K562 (cell line): ENCODE measurements at regions not wholly inside any gene's neighbourhood (a gene's known extent, or its start where the extent isn't known, plus 50 kb on each side); places are given as distances from the start of the nearest gene placed in this dataset.
A peak's percentile ranks its signal among the peaks of the same experiment; 100 is the strongest.

Experiments
- ATAC-seq: fragments of 200-7000 bp; cut with Tn5 transposase; 3 replicates; pipeline ENCODE4 v1.9.1; 2020; ENCODE audit warnings: moderate library complexity
- BruUV-seq: library from RNA; stranded (reverse); fragments of 400-500 nt; replicated peaks from 2 replicates; lab custom pipeline; 2021; lab: Mats Ljungman, UMichigan
- CTCF ChIA-PET: fragments of 300-600 bp; formaldehyde crosslinking; extraction: SDS; loops from one replicate; lab custom pipeline; 2021; ENCODE audit warnings: low intra/inter-chr PET ratio; lab: Yijun Ruan, JAX
- POLR2A ChIA-PET: fragments of 300-600, 350-650 bp; sonication (Branson Sonifier 250); formaldehyde crosslinking; extraction: SDS; loops from one replicate; lab custom pipeline; 2021; ENCODE audit warnings: antibody characterized with exemption, inconsistent platforms; lab: Yijun Ruan, JAX
- DNase-seq, 4 experiments: peaks; one replicate each; pipeline versions ENCODE4 v3.0.0 to v3.0.0-alpha.2; 2011 to 2018; ENCODE audit warnings: low spot score in 3 of 4, mixed read lengths in 3 of 4; ENCODE audit errors: extremely low read depth in 1 of 4
- FAIRE-seq: peaks from 2 replicates; lab custom pipeline; 2011; peaks lifted over from hg19 to GRCh38; lab: Jason Lieb, UNC
- H2AFZ ChIP-seq: 2 replicates; pipeline ENCODE4 v1.6.0; 2011; ENCODE audit warnings: low read depth, low read length, control low read depth, inconsistent platforms
- H3K27ac ChIP-seq: fragments of 200-600 bp; 3 replicates; pipeline ENCODE4 v1.8.0; 2011; ENCODE audit warnings: low read depth, mild to moderate bottlenecking, control low read depth, inconsistent platforms, low read length, moderate library complexity, mixed read lengths; ENCODE audit errors: extremely low read depth
- H3K27me3 ChIP-seq, 2 experiments: fragments of 300-600 bp in 1 of 2; 2 replicates in 1 of 2; 3 replicates in 1 of 2; pipeline versions ENCODE4 v1.6.0 to v1.8.0; 2011; ENCODE audit warnings: inconsistent platforms in 2 of 2, low read length in 2 of 2, mild to moderate bottlenecking in 1 of 2, mixed read lengths in 1 of 2, moderate library complexity in 1 of 2; ENCODE audit not compliant: control insufficient read depth in 2 of 2, insufficient read depth in 2 of 2
- H3K36me3 ChIP-seq: fragments of 300-600 bp; 3 replicates; pipeline ENCODE4 v1.8.0; 2011; ENCODE audit warnings: mild to moderate bottlenecking, low read length, inconsistent platforms; ENCODE audit not compliant: control insufficient read depth, insufficient read depth
- H3K4me1 ChIP-seq, 2 experiments: fragments of 200-600 bp in 1 of 2; replicated peaks in 1 of 2; 2 replicates in 1 of 2; 3 replicates in 1 of 2; pipeline versions ENCODE4 v1.5.1 to v1.8.0; 2011; ENCODE audit warnings: inconsistent platforms in 2 of 2, low read length in 2 of 2, mild to moderate bottlenecking in 1 of 2, mixed read lengths in 1 of 2, moderate library complexity in 1 of 2; ENCODE audit not compliant: control insufficient read depth in 2 of 2, insufficient read depth in 2 of 2
- H3K4me2 ChIP-seq: 2 replicates; pipeline ENCODE4 v1.6.1; 2011; ENCODE audit warnings: low read length, control low read depth, inconsistent platforms, mixed read lengths; ENCODE audit not compliant: insufficient read depth
- H3K4me3 ChIP-seq: fragments of 200-600 bp; sonication (generic), shearing (Covaris generic); 2 replicates; pipeline ENCODE4 v1.5.1; 2016; ENCODE audit warnings: control low read depth, inconsistent platforms
- H3K79me2 ChIP-seq: fragments of 200-600 bp; 3 replicates; pipeline ENCODE4 v1.8.0; 2011; ENCODE audit warnings: low read length, inconsistent platforms; ENCODE audit not compliant: control insufficient read depth, insufficient read depth
- H3K9ac ChIP-seq, 2 experiments: 2 replicates each; pipeline versions ENCODE4 v1.6.0 to v1.6.1; 2011; ENCODE audit warnings: low read depth in 2 of 2, low read length in 2 of 2, control low read depth in 1 of 2, inconsistent platforms in 1 of 2, mild to moderate bottlenecking in 1 of 2, mixed read lengths in 1 of 2; ENCODE audit not compliant: insufficient read depth in 1 of 2
- H3K9me1 ChIP-seq: one replicate; pipeline ENCODE4 v1.6.0; 2011; ENCODE audit warnings: inconsistent platforms, mild to moderate bottlenecking, low read length, moderate library complexity; ENCODE audit not compliant: control insufficient read depth, insufficient read depth
- H3K9me3 ChIP-seq: replicated peaks from 2 replicates; pipeline ENCODE4 v1.5.1; 2011; ENCODE audit warnings: low read depth, low read length, inconsistent platforms; ENCODE audit not compliant: control insufficient read depth, insufficient read depth
- H4K20me1 ChIP-seq: replicated peaks from 2 replicates; pipeline ENCODE4 v1.6.1; 2011; ENCODE audit warnings: low read length, inconsistent platforms, mixed read lengths; ENCODE audit not compliant: control insufficient read depth, insufficient read depth
- FOSL1 ChIP-seq: fragments of 200-800 bp; sonication (Bioruptor generic); conservative IDR thresholded peaks from 2 replicates; pipeline ENCODE4 v1.6.1; 2016; ENCODE audit warnings: missing genetic modification characterization, missing compliant biosample characterization
- L3MBTL2 ChIP-seq: fragments of 450-650 bp; IDR thresholded peaks from 2 replicates; pipeline ENCODE4 v1.6.1; 2016; ENCODE audit warnings: mild to moderate bottlenecking, moderate library complexity
- NELFE ChIP-seq: IDR thresholded peaks from 2 replicates; pipeline ENCODE4 v1.6.1; 2011; ENCODE audit warnings: mild to moderate bottlenecking; ENCODE audit not compliant: insufficient read depth, insufficient read length
- WGBS: fragments of 100-300 bp; shearing (Covaris generic); methylation state at CpG from one replicate; pipeline ENCODE4 v1.1.6; 2016; ENCODE audit warnings: low coverage, mixed read lengths; ENCODE audit not compliant: insufficient coverage; ENCODE audit errors: missing lambda C conversion rate; 5-methylcytosine and 5-hydroxymethylcytosine counted together
- in situ Hi-C: fragments of 300-500 bp; cut with MboI; formaldehyde crosslinking; loops from 4 replicates; pipeline ENCODE4 v1.15.0; 2018; ENCODE audit warnings: inconsistent platforms, mixed read lengths
- intact Hi-C: fragments of 100-400 bp; cut with micrococcal nuclease; formaldehyde crosslinking; loops from 2 replicates; pipeline ENCODE4 v1.14.2; 2022
- TF ChIP-seq, protein P1 (sequence below): fragments of 450-650 bp; IDR thresholded peaks from 2 replicates; pipeline ENCODE4 v1.6.1; 2016; ENCODE audit warnings: mild to moderate bottlenecking, moderate library complexity

GRCh38 chr3:18124501-18124900 is 300.6 kb downstream of the SATB1 start:
- no TSS peak for BruUV-seq
- Histone ChIP-seq H3K4me3 (no peak overlapping the region), H4K20me1 (no peaks in the 10 kb centered on the region), H3K9ac (no peak overlapping the region), H3K36me3 (no peaks in the 10 kb centered on the region), H3K9me1 (no peaks in the 10 kb centered on the region), H3K4me2 (no peak overlapping the region), H3K9me3 (no peaks in the 10 kb centered on the region), H2AFZ (no peak overlapping the region), H3K79me2 (no peaks in the 10 kb centered on the region), H3K27ac (no peak overlapping the region), H3K4me1 (no peaks in the 10 kb centered on the region), H3K27me3 (no peaks in the 10 kb centered on the region)
- FAIRE-seq (no peak), ATAC-seq (no peak), DNase-seq (peak in 1 of 4 experiments; percentile 4)
- in situ Hi-C loops (no loop called here), intact Hi-C loops (no loop called here)
- POLR2A ChIA-PET: no interaction called here
- CTCF ChIA-PET: no interaction called here
- 4% methylated on average over 5 of the region's 5 CpGs for WGBS
- TF ChIP-seq L3MBTL2 (peak; percentile 42; the same call in 1 of the 2 replicates), NELFE (no peak), FOSL1 (tag) (peak; percentile 63)
- TF ChIP-seq, protein P1, sequence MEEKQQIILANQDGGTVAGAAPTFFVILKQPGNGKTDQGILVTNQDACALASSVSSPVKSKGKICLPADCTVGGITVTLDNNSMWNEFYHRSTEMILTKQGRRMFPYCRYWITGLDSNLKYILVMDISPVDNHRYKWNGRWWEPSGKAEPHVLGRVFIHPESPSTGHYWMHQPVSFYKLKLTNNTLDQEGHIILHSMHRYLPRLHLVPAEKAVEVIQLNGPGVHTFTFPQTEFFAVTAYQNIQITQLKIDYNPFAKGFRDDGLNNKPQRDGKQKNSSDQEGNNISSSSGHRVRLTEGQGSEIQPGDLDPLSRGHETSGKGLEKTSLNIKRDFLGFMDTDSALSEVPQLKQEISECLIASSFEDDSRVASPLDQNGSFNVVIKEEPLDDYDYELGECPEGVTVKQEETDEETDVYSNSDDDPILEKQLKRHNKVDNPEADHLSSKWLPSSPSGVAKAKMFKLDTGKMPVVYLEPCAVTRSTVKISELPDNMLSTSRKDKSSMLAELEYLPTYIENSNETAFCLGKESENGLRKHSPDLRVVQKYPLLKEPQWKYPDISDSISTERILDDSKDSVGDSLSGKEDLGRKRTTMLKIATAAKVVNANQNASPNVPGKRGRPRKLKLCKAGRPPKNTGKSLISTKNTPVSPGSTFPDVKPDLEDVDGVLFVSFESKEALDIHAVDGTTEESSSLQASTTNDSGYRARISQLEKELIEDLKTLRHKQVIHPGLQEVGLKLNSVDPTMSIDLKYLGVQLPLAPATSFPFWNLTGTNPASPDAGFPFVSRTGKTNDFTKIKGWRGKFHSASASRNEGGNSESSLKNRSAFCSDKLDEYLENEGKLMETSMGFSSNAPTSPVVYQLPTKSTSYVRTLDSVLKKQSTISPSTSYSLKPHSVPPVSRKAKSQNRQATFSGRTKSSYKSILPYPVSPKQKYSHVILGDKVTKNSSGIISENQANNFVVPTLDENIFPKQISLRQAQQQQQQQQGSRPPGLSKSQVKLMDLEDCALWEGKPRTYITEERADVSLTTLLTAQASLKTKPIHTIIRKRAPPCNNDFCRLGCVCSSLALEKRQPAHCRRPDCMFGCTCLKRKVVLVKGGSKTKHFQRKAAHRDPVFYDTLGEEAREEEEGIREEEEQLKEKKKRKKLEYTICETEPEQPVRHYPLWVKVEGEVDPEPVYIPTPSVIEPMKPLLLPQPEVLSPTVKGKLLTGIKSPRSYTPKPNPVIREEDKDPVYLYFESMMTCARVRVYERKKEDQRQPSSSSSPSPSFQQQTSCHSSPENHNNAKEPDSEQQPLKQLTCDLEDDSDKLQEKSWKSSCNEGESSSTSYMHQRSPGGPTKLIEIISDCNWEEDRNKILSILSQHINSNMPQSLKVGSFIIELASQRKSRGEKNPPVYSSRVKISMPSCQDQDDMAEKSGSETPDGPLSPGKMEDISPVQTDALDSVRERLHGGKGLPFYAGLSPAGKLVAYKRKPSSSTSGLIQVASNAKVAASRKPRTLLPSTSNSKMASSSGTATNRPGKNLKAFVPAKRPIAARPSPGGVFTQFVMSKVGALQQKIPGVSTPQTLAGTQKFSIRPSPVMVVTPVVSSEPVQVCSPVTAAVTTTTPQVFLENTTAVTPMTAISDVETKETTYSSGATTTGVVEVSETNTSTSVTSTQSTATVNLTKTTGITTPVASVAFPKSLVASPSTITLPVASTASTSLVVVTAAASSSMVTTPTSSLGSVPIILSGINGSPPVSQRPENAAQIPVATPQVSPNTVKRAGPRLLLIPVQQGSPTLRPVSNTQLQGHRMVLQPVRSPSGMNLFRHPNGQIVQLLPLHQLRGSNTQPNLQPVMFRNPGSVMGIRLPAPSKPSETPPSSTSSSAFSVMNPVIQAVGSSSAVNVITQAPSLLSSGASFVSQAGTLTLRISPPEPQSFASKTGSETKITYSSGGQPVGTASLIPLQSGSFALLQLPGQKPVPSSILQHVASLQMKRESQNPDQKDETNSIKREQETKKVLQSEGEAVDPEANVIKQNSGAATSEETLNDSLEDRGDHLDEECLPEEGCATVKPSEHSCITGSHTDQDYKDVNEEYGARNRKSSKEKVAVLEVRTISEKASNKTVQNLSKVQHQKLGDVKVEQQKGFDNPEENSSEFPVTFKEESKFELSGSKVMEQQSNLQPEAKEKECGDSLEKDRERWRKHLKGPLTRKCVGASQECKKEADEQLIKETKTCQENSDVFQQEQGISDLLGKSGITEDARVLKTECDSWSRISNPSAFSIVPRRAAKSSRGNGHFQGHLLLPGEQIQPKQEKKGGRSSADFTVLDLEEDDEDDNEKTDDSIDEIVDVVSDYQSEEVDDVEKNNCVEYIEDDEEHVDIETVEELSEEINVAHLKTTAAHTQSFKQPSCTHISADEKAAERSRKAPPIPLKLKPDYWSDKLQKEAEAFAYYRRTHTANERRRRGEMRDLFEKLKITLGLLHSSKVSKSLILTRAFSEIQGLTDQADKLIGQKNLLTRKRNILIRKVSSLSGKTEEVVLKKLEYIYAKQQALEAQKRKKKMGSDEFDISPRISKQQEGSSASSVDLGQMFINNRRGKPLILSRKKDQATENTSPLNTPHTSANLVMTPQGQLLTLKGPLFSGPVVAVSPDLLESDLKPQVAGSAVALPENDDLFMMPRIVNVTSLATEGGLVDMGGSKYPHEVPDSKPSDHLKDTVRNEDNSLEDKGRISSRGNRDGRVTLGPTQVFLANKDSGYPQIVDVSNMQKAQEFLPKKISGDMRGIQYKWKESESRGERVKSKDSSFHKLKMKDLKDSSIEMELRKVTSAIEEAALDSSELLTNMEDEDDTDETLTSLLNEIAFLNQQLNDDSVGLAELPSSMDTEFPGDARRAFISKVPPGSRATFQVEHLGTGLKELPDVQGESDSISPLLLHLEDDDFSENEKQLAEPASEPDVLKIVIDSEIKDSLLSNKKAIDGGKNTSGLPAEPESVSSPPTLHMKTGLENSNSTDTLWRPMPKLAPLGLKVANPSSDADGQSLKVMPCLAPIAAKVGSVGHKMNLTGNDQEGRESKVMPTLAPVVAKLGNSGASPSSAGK: peak; percentile 19; the same call in 1 of the 2 replicates
- TF ChIP-seq, all 486 proteins: peak for 3
